ENCODE measurements at regions not wholly inside any gene's neighbourhood (a gene's known extent, or its start where the extent isn't known, plus 50 kb on each side); places are given as distances from the start of the nearest gene placed in this dataset.
"Not testable (repeated sequence)": the region's sequence is repeated elsewhere in the genome, so short reads cannot be mapped to it uniquely, and the experiment has no call there.

DNA sequence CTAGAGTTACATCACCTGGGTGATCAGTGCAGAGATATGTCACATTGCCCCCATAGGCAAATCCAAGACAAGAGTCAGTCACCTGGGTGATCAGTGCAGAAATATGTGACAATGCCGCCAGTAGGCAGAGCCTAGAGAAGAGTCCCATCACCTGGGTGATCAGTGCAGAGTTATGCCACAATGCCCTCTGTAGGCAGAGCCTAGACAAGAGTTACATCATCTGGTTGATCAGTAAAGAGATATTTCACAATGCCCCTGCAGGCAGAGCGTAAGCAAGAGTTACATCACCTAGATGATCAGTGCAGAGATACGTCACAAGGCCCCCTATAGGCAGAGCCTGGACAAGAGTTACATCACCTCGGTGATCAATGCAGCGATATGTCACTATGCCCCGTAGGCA lies 63.3 kb upstream of the FRG2B start:
- intact Hi-C loops (cut with DNase I); DNase-seq (ENCODE audit: missing footprints); ATAC-seq: not testable (repeated sequence)

DNA sequence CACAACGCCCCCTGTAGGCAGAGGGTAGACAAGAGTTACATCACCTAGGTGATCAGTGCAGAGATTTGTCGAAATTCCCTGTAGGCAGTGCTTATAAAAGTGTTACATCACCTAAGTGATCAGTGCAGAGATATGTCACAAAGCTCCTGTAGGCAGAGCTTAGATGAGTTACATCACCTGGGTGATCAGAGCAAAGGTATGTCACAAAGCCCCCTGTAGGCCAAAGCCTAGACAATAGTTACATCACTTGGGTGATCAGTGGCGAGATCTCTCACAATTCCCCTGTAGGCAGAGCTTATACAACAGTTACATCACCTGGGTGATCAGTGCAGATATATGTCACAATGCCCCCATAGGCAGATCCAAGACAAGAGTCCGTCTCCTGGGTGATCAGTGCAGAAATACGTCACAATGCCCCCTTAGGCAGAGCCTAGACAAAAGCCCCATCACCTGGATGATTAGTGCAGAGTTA lies 61.9 kb upstream of the FRG2B start:
- DNase-seq (ENCODE audit: missing footprints): not testable (repeated sequence)
- peak; percentile 61 for ATAC-seq

DNA sequence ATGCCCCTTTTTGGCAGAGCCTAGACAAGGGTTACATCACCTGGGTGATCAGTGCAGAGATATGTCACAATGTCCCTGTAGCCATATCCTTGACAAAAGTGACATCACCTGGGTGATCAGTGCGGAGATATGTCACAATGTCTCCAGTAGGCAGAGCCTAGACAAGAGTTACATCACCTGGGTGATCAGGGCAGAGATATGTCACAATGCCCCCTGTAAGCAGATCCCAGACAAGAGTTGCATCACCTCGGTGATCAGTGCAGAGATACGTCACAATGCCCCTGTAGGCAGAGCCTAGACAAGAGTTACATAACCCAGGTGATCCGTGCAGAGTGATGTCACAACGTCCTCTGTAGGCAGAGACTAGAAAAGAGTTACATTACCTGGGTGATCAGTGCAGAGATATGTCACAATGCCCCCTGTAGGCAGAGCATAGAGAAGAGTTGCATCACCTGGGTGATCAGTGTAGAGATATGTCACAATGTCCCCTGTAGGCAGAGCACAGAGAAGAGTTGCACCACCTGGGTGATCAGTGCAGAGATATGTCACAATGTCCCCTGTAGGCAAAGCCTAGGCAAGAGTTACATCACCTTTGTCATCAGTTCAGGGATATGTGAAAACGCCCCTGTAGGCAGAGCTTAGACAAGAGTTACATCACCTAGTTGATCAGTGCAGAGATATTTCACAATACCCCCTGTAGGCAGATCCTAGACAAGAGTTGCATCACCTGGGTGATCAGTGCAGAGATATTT lies 61.3 kb upstream of the FRG2B start:
- intact Hi-C loops (cut with DNase I); DNase-seq (ENCODE audit: missing footprints): not testable (repeated sequence)
- peak; percentile 71 for ATAC-seq

More for the DNA sequence above, 61.9 kb upstream of the FRG2B start:
- intact Hi-C loops (cut with DNase I): not testable (repeated sequence)

DNA sequence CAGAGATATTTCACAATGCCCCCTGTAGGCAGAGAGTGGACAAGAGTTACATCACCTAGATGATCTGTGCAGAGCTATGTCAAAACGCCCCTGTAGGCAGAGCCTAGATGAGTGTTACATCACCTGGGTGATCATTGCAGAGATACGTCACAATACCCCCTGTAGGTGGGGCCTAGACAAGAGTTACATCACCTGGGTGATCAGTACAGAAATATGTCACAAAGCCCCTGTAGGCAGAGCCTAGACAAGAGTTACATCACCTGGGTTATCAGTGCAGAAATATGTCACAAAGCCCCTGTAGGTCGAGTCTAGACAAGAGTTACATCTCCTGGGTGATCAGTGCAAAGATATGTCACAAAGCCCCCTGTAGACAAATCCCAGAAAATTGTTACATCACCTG lies 60.4 kb upstream of the FRG2B start:
- DNase-seq (ENCODE audit: missing footprints); intact Hi-C loops (cut with DNase I): not testable (repeated sequence)
- peak; percentile 18 for ATAC-seq

All from Right ventricle myocardium inferior (tissue), 1 donor.